WERI-Rb-1 (cell line): ENCODE measurements at regions not wholly inside any gene's neighbourhood (a gene's known extent, or its start where the extent isn't known, plus 50 kb on each side); places are given as distances from the start of the nearest gene placed in this dataset.

Experiments
- DNase-seq: peaks from one replicate; pipeline ENCODE4 v3.0.0-alpha.2; 2020
- H3K27ac ChIP-seq: fragments of 250-450 bp; sonication (Bioruptor Pico); 2 replicates; pipeline ENCODE4 v1.5.1; 2020; ENCODE audit warnings: mild to moderate bottlenecking, moderate library complexity
- H3K27me3 ChIP-seq: fragments of 250-450 bp; sonication (Bioruptor Pico); 2 replicates; pipeline ENCODE4 v1.5.1; 2021; ENCODE audit warnings: mild to moderate bottlenecking, low read depth, moderate library complexity; ENCODE audit not compliant: insufficient read depth, severe bottlenecking
- H3K36me3 ChIP-seq: fragments of 250-450 bp; sonication (Bioruptor Pico); 2 replicates; pipeline ENCODE4 v1.5.1; 2020; ENCODE audit warnings: mild to moderate bottlenecking, moderate library complexity
- H3K4me3 ChIP-seq: 2 replicates; pipeline ENCODE4 v1.5.1; 2011; ENCODE audit warnings: low read depth, mild to moderate bottlenecking, control low read depth, low read length
- H3K9me3 ChIP-seq: fragments of 250-450 bp; sonication (Bioruptor Pico); 2 replicates; pipeline ENCODE4 v1.5.1; 2021; ENCODE audit warnings: mild to moderate bottlenecking, moderate library complexity; ENCODE audit not compliant: severe bottlenecking
- CTCF ChIP-seq: IDR thresholded peaks from 2 replicates; pipeline ENCODE4 v1.5.1; 2011; ENCODE audit warnings: low read depth, mild to moderate bottlenecking, control low read depth, inconsistent platforms, low read length

DNA sequence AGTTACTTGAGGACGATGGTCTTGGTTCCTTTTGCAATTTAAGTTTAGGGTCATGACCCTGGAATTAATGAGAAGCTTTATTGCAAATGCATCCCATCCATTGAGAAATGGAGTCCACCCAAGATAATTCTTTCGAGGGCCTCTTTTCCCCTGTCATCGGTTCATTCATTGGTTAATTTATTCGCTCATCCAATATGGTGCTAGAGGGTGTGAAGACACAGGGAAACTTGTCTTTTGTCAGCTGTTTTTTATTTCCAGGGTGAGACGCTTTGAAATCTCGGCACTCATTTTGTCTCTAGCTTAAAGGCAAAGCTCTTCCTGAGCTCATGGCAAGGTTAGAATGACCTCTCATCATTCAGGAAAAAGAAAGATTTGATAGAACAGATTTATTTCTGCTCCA lies 464.2 kb upstream of the EEF2KMT start:
- no peak for DNase-seq
- H3K27me3 ChIP-seq = no peaks in the 10 kb centered on the region
- TF ChIP-seq CTCF = no peak
- no peak overlapping the region for H3K27ac ChIP-seq
- no peaks in the 10 kb centered on the region for H3K36me3 ChIP-seq
- H3K9me3 ChIP-seq = no peaks in the 10 kb centered on the region
- H3K4me3 ChIP-seq = no peak overlapping the region

DNA sequence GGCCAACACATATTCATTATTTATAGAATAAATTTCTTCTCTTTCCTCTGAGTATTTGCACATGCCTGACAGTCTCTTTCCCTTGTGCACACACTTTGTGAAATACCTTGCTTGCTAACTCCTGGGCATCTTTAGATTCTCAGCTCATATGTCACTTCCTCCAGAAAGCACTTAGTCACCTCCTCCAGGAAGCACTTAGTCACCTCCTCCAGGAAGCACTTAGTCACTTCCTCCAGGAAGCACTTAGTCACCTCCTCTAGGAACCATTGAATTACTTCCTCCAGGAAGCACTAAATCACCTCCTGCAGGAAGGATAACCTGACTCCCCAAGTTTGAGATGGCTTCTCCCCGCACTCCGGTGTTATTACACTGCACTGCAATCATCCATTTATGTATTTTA lies 462.5 kb upstream of the EEF2KMT start:
- H3K36me3 ChIP-seq = no peaks in the 10 kb centered on the region
- TF ChIP-seq CTCF = no peak
- H3K27ac ChIP-seq = no peak overlapping the region
- no peaks in the 10 kb centered on the region for H3K27me3 ChIP-seq
- no peak for DNase-seq
- H3K9me3 ChIP-seq = peaks cover 2% of the 10 kb centered on the region
- no peak overlapping the region for H3K4me3 ChIP-seq

DNA sequence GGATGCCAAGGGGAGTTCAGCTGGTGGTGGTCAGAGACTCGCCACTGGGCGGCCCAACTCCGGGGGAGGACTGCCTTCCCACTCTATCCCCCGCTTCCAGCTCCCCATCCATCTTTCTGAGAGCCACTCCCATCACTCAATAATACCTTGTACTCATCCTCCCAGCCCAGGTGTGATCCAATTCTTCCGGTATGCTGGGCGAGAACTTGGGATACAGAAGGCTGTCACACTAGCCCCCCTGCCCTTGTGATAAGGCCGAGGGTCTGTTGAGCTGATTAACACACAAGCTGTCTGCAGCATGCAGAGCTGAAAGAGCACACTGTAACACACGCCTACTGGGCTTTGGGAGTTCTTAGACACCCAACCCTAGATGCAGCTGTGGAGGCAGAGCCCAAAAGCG lies 460.4 kb upstream of the EEF2KMT start:
- Histone ChIP-seq H3K9me3 (peaks cover 2% of the 10 kb centered on the region), H3K27ac (no peak overlapping the region), H3K36me3 (no peaks in the 10 kb centered on the region), H3K27me3 (no peaks in the 10 kb centered on the region), H3K4me3 (no peak overlapping the region)
- no peak for DNase-seq
- TF ChIP-seq CTCF = no peak

DNA sequence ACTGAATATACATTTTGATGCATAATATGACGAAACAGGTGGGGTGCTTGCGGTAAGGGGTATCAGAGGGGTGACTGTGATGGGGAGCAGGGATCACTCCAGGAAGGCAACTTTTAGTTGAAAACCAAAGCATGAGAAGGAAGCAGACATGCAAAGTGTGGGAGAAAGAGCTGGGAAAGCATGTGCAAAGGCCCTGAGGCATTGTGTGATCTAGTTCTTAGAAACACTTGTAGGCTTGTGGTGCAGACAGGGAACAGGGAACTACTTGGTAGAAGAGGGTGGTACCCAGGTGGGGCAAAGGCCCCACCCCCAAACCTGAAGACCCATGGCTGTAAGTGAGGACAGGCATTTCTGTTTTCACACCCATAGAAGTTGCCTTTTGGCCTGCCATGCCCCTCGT lies 459.9 kb upstream of the EEF2KMT start:
- DNase-seq = no peak
- Histone ChIP-seq H3K27me3 (no peaks in the 10 kb centered on the region), H3K9me3 (peaks cover 2% of the 10 kb centered on the region), H3K4me3 (no peak overlapping the region), H3K36me3 (no peaks in the 10 kb centered on the region), H3K27ac (no peak overlapping the region)
- TF ChIP-seq CTCF = no peak

- Histone ChIP-seq H3K36me3 (no peaks in the 10 kb centered on the region), H3K27me3 (no peaks in the 10 kb centered on the region), H3K9me3 (peaks cover 2% of the 10 kb centered on the region), H3K27ac (no peak overlapping the region), H3K4me3 (no peak overlapping the region)
- peak; percentile 20 for DNase-seq
- no peak for TF ChIP-seq CTCF
These were observed 458.7 kb upstream of the EEF2KMT start for GRCh38 chr16:5556158-5556810.

- H3K36me3 ChIP-seq = no peaks in the 10 kb centered on the region
- no peak overlapping the region for H3K27ac ChIP-seq
- no peaks in the 10 kb centered on the region for H3K27me3 ChIP-seq
- no peak for TF ChIP-seq CTCF
- peaks cover 2% of the 10 kb centered on the region for H3K9me3 ChIP-seq
- no peak for DNase-seq
- no peak overlapping the region for H3K4me3 ChIP-seq
These were observed 454.3 kb upstream of the EEF2KMT start for GRCh38 chr16:5551909-5552308.
